ENCODE measurements at regions not wholly inside any gene's neighbourhood (a gene's known extent, or its start where the extent isn't known, plus 50 kb on each side); places are given as distances from the start of the nearest gene placed in this dataset.

DNA sequence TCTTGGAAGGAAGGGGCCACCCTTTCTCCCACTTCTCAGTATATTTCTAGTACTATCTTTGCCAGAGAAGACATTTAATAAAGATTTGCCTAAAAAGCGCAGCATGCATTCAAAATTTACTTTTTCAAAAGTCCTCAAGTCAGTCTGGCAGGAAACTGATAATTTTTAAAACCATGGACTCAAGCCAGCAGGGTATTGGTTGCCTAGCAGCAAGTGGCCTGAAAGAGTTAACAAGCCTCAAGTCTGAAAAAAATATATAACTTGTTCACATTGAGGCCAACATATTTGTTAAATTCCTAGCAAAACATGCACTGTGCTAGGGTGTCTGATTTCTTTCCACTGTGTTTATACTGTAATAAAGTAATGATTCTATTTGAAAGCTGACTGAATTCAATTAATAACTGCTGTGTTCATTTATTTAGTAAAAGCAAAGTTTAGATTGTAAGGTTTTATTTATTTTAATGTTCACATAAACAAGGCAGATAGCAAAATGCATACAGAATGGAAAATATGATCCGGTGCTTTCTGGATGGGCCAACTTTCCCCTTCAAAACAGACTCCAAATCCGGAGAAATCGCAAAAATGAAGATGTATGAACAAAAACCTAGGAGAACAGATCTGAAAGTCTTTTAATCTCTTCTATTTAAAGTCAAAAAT, 218.5 kb upstream of the FGF13 start:
- no peak overlapping the region for H3K27ac ChIP-seq
- no peak for TF ChIP-seq CTCF (conservative IDR thresholded peaks at IDR 0.05)

GRCh38 chrX:138928737-138929459, 217.4 kb upstream of the FGF13 start:
- H3K27ac ChIP-seq: no peak overlapping the region
- TF ChIP-seq CTCF (conservative IDR thresholded peaks at IDR 0.05): no peak

DNA sequence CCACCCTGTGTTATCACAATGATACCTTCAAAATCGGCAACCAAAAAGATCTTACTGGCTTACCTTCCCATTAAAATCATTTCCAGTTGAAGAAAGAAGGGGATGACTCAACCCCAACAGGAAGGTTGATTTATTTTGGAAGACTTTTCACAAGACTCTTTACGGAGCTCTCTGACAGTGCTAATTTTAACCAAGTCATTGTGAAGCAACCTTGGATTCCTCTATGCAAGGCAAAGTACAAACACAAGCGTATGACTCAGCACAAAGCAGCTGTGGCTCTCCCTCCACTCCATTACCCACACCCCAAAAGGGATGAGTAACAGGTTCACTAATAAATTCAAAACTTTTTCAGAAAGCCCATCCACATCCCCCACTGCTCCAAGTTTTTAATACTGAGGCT, 213.8 kb upstream of the FGF13 start:
- H3K27ac ChIP-seq: no peak overlapping the region
- TF ChIP-seq CTCF (conservative IDR thresholded peaks at IDR 0.05): no peak

- H3K27ac ChIP-seq: no peak overlapping the region
- TF ChIP-seq CTCF (conservative IDR thresholded peaks at IDR 0.05): no peak
Measured at GRCh38 chrX:138923805-138924204, 212.3 kb upstream of the FGF13 start.

GRCh38 chrX:138921031-138921430, 209.5 kb upstream of the FGF13 start:
- no peak overlapping the region for H3K27ac ChIP-seq
- no peak for TF ChIP-seq CTCF (conservative IDR thresholded peaks at IDR 0.05)

DNA sequence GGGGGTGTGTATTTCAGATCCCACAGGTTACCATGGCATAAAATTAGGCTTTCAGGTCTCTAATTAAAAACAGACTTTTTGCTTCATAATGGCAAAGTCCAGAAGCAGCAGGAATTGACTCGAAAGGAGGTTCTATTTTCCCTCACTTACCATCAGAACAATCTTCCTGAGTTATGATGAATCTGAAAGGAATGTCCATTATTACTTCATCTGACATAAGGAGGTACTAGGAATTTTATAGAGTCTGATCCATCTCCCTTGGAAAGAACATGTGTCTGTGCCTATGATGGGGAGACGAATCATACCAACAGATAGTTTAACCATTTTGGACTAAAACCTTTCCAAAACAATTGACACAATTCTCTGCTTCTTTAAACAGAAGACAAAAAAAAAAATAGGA, 206.3 kb upstream of the FGF13 start:
- H3K27ac ChIP-seq: no peak overlapping the region
- TF ChIP-seq CTCF (conservative IDR thresholded peaks at IDR 0.05): no peak

DNA sequence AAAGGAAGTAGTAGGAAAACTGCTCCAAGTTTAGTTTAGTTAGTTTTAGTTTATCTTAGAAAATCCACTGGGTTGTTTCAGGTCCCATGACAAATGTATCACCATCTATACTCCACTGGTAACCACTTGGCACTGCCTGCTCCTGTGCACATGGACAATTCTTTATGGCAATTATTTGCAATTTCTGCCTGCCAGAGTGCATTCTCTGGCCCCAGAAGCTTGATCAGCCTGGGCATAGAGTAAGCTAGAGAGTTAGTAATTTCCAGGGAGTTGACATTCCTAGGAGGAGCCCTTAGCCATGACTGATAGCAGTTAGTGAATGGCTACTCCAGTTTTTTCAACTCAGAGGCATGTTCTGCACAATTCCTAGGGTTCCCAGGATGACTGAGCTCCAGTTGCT, 203.2 kb upstream of the FGF13 start:
- H3K27ac ChIP-seq: no peak overlapping the region
- TF ChIP-seq CTCF (conservative IDR thresholded peaks at IDR 0.05): no peak

Measured in VCaP (cell line).